ENCODE measurements at regions not wholly inside any gene's neighbourhood (a gene's known extent, or its start where the extent isn't known, plus 50 kb on each side); places are given as distances from the start of the nearest gene placed in this dataset.

- TF ChIP-seq, protein P1, sequence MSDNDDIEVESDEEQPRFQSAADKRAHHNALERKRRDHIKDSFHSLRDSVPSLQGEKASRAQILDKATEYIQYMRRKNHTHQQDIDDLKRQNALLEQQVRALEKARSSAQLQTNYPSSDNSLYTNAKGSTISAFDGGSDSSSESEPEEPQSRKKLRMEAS (IDR thresholded peaks at IDR 0.05; ENCODE audit: insufficient read depth, insufficient read length), result no peak
- TF ChIP-seq EZH2 (IDR thresholded peaks at IDR 0.05; ENCODE audit: borderline replicate concordance, low read depth, low read length, severe bottlenecking) (no peak), POLR2A (IDR thresholded peaks at IDR 0.05; ENCODE audit: low read depth, low read length) (no peak)
- TF ChIP-seq, protein P2, sequence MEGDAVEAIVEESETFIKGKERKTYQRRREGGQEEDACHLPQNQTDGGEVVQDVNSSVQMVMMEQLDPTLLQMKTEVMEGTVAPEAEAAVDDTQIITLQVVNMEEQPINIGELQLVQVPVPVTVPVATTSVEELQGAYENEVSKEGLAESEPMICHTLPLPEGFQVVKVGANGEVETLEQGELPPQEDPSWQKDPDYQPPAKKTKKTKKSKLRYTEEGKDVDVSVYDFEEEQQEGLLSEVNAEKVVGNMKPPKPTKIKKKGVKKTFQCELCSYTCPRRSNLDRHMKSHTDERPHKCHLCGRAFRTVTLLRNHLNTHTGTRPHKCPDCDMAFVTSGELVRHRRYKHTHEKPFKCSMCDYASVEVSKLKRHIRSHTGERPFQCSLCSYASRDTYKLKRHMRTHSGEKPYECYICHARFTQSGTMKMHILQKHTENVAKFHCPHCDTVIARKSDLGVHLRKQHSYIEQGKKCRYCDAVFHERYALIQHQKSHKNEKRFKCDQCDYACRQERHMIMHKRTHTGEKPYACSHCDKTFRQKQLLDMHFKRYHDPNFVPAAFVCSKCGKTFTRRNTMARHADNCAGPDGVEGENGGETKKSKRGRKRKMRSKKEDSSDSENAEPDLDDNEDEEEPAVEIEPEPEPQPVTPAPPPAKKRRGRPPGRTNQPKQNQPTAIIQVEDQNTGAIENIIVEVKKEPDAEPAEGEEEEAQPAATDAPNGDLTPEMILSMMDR (IDR thresholded peaks at IDR 0.05; ENCODE audit: extremely low read depth in 1 of 2, insufficient read depth in 1 of 2, low read depth in 1 of 2, low read length in 2 of 2), result no peak
These were observed 137.0 kb upstream of the TENT5A start for GRCh38 chr6:81889377-81890053.

All from endothelial cell of umbilical vein (primary cell).